K562 (cell line): ENCODE measurements at regions not wholly inside any gene's neighbourhood (a gene's known extent, or its start where the extent isn't known, plus 50 kb on each side); places are given as distances from the start of the nearest gene placed in this dataset.

Experiments
- TF ChIP-seq, protein P1 (sequence below): fragments of 200-600 bp; sonication (generic); IDR thresholded peaks from one replicate; pipeline ENCODE4 v1.6.1; 2012; ENCODE audit warnings: mild to moderate bottlenecking, low read depth, low read length, inconsistent platforms
- TF ChIP-seq, protein P2 (sequence below): fragments of 250-450 bp; sonication (Bioruptor Pico); IDR thresholded peaks from 2 replicates; pipeline ENCODE4 v1.6.1; 2021; ENCODE audit warnings: mild to moderate bottlenecking

DNA sequence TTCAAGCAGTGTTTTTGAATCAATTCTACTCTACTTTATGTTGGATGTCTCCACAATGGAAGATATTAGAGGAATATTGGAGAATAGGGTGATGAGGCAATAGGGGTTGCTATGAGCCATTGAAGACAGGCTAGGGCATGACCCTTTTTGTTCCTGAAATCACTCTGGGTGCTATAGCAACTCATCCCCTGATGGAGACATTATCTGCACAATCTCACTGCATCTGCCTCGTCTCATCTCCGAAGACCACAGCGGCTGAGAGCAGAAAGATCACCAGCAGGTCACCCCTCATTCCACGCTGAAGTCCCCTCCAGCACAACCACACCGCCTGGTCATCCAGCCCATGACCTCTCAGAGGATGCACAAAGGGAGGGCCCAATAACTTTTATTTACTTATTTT is 150.4 kb upstream of the TMEM132C start (continued):
- TF ChIP-seq, protein P1, sequence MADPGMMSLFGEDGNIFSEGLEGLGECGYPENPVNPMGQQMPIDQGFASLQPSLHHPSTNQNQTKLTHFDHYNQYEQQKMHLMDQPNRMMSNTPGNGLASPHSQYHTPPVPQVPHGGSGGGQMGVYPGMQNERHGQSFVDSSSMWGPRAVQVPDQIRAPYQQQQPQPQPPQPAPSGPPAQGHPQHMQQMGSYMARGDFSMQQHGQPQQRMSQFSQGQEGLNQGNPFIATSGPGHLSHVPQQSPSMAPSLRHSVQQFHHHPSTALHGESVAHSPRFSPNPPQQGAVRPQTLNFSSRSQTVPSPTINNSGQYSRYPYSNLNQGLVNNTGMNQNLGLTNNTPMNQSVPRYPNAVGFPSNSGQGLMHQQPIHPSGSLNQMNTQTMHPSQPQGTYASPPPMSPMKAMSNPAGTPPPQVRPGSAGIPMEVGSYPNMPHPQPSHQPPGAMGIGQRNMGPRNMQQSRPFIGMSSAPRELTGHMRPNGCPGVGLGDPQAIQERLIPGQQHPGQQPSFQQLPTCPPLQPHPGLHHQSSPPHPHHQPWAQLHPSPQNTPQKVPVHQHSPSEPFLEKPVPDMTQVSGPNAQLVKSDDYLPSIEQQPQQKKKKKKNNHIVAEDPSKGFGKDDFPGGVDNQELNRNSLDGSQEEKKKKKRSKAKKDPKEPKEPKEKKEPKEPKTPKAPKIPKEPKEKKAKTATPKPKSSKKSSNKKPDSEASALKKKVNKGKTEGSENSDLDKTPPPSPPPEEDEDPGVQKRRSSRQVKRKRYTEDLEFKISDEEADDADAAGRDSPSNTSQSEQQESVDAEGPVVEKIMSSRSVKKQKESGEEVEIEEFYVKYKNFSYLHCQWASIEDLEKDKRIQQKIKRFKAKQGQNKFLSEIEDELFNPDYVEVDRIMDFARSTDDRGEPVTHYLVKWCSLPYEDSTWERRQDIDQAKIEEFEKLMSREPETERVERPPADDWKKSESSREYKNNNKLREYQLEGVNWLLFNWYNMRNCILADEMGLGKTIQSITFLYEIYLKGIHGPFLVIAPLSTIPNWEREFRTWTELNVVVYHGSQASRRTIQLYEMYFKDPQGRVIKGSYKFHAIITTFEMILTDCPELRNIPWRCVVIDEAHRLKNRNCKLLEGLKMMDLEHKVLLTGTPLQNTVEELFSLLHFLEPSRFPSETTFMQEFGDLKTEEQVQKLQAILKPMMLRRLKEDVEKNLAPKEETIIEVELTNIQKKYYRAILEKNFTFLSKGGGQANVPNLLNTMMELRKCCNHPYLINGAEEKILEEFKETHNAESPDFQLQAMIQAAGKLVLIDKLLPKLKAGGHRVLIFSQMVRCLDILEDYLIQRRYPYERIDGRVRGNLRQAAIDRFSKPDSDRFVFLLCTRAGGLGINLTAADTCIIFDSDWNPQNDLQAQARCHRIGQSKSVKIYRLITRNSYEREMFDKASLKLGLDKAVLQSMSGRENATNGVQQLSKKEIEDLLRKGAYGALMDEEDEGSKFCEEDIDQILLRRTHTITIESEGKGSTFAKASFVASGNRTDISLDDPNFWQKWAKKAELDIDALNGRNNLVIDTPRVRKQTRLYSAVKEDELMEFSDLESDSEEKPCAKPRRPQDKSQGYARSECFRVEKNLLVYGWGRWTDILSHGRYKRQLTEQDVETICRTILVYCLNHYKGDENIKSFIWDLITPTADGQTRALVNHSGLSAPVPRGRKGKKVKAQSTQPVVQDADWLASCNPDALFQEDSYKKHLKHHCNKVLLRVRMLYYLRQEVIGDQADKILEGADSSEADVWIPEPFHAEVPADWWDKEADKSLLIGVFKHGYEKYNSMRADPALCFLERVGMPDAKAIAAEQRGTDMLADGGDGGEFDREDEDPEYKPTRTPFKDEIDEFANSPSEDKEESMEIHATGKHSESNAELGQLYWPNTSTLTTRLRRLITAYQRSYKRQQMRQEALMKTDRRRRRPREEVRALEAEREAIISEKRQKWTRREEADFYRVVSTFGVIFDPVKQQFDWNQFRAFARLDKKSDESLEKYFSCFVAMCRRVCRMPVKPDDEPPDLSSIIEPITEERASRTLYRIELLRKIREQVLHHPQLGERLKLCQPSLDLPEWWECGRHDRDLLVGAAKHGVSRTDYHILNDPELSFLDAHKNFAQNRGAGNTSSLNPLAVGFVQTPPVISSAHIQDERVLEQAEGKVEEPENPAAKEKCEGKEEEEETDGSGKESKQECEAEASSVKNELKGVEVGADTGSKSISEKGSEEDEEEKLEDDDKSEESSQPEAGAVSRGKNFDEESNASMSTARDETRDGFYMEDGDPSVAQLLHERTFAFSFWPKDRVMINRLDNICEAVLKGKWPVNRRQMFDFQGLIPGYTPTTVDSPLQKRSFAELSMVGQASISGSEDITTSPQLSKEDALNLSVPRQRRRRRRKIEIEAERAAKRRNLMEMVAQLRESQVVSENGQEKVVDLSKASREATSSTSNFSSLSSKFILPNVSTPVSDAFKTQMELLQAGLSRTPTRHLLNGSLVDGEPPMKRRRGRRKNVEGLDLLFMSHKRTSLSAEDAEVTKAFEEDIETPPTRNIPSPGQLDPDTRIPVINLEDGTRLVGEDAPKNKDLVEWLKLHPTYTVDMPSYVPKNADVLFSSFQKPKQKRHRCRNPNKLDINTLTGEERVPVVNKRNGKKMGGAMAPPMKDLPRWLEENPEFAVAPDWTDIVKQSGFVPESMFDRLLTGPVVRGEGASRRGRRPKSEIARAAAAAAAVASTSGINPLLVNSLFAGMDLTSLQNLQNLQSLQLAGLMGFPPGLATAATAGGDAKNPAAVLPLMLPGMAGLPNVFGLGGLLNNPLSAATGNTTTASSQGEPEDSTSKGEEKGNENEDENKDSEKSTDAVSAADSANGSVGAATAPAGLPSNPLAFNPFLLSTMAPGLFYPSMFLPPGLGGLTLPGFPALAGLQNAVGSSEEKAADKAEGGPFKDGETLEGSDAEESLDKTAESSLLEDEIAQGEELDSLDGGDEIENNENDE: no peak
- TF ChIP-seq, protein P2, sequence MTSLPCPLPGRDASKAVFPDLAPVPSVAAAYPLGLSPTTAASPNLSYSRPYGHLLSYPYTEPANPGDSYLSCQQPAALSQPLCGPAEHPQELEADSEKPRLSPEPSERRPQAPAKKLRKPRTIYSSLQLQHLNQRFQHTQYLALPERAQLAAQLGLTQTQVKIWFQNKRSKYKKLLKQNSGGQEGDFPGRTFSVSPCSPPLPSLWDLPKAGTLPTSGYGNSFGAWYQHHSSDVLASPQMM (CRISPR knock-in tag): no peak
